ENCODE measurements at regions not wholly inside any gene's neighbourhood (a gene's known extent, or its start where the extent isn't known, plus 50 kb on each side); places are given as distances from the start of the nearest gene placed in this dataset.

DNA sequence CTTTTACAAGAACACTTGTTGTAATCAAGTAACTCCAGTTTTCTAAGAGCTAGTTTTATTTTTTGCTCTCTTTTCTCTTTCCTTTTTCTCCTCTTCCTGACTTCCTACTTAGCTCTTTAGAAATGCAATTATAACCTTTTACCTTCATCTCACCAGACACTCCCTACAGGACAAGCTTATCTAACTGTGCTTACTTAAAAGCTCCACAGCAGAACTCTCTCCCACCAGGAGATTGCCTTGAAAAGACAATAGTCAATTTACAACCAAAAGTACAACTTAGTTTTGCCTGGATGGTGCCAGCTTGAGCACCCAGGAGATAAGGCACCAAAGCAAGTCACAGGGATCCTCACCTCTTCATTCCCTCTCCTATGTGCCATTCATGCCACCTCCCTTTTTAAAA lies 573.8 kb upstream of the LMCD1 start:
- Mint-ChIP-seq H3K27me3 (ENCODE audit: unreplicated experiment) (peaks cover 2% of the 10 kb centered on the region), H3K9me3 (ENCODE audit: unreplicated experiment) (peaks cover 1% of the 10 kb centered on the region)
- TF ChIP-seq, protein P1, sequence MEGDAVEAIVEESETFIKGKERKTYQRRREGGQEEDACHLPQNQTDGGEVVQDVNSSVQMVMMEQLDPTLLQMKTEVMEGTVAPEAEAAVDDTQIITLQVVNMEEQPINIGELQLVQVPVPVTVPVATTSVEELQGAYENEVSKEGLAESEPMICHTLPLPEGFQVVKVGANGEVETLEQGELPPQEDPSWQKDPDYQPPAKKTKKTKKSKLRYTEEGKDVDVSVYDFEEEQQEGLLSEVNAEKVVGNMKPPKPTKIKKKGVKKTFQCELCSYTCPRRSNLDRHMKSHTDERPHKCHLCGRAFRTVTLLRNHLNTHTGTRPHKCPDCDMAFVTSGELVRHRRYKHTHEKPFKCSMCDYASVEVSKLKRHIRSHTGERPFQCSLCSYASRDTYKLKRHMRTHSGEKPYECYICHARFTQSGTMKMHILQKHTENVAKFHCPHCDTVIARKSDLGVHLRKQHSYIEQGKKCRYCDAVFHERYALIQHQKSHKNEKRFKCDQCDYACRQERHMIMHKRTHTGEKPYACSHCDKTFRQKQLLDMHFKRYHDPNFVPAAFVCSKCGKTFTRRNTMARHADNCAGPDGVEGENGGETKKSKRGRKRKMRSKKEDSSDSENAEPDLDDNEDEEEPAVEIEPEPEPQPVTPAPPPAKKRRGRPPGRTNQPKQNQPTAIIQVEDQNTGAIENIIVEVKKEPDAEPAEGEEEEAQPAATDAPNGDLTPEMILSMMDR (IDR thresholded peaks at IDR 0.05; ENCODE audit: partially characterized antibody, unreplicated experiment): no peak

DNA sequence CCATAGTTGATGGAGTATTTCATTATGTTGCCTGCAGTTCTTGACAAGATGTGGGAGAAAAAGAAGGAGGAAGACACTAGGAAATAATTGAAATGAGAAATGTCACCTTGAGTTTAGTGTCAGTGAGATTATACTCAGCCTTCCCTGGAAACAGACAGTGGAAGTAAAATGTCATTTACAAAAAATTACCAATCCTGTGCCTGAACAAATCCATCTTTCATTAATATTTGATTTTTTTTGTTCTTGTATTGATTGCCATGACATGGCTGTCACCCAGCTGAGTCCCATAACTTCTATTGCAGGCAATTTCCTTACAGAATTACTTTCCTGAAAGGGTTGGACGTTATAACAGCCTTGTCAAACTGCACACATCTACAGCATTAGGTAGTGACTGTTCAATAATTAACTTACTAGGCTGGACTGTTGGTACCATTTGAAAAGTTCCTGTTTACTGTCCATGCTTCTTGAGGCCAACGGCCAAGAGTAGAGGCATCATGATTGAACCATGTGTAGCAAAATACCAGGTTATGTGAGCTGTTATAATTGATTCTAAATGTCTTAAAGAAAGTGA lies 572.2 kb upstream of the LMCD1 start:
- no peak for DNase-seq
- no peaks in the 10 kb centered on the region for H3K4me1 Mint-ChIP-seq (ENCODE audit: low read depth, unreplicated experiment)
- peaks cover 1% of the 10 kb centered on the region for H3K9me3 Mint-ChIP-seq (ENCODE audit: unreplicated experiment)
- H3K27me3 Mint-ChIP-seq (ENCODE audit: unreplicated experiment): peaks cover 2% of the 10 kb centered on the region
- no peaks in the 10 kb centered on the region for H3K36me3 Mint-ChIP-seq (ENCODE audit: unreplicated experiment)
- no peak overlapping the region for H3K4me3 Mint-ChIP-seq (ENCODE audit: unreplicated experiment)
- TF ChIP-seq, protein P1 (IDR thresholded peaks at IDR 0.05; ENCODE audit: partially characterized antibody, unreplicated experiment): no peak
- H3K27ac Mint-ChIP-seq (ENCODE audit: unreplicated experiment): no peak overlapping the region

More for the DNA sequence above, 573.8 kb upstream of the LMCD1 start:
- Mint-ChIP-seq H3K36me3 (ENCODE audit: unreplicated experiment) (no peaks in the 10 kb centered on the region), H3K27ac (ENCODE audit: unreplicated experiment) (no peak overlapping the region), H3K4me3 (ENCODE audit: unreplicated experiment) (no peak overlapping the region), H3K4me1 (ENCODE audit: low read depth, unreplicated experiment) (no peaks in the 10 kb centered on the region)
- DNase-seq: no peak

DNA sequence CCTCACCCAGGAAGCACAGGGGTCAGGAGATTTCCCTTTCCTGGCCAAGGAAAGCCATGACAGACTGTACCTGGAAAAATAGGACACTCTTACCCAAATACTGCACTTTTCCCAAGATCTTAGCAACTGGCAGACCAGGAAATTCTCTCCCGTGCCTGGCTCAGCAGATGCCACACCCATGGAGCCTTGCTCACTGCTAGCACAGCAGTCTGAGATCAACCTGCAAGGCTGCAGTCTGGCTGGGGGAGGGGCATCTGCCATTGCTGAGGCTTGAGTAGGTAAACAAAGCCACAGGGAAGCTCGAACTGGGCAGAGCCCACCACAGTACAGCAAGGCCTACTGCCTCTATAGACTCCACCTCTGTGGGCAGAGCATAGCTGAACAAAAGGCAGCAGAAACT lies 567.3 kb upstream of the LMCD1 start:
- Mint-ChIP-seq H3K9me3 (ENCODE audit: unreplicated experiment) (peaks cover 2% of the 10 kb centered on the region), H3K27me3 (ENCODE audit: unreplicated experiment) (peaks cover 4% of the 10 kb centered on the region), H3K4me3 (ENCODE audit: unreplicated experiment) (no peak overlapping the region), H3K27ac (ENCODE audit: unreplicated experiment) (no peak overlapping the region), H3K36me3 (ENCODE audit: unreplicated experiment) (no peaks in the 10 kb centered on the region), H3K4me1 (ENCODE audit: low read depth, unreplicated experiment) (no peaks in the 10 kb centered on the region)
- no peak for DNase-seq
- TF ChIP-seq, protein P1 (IDR thresholded peaks at IDR 0.05; ENCODE audit: partially characterized antibody, unreplicated experiment): no peak

DNA sequence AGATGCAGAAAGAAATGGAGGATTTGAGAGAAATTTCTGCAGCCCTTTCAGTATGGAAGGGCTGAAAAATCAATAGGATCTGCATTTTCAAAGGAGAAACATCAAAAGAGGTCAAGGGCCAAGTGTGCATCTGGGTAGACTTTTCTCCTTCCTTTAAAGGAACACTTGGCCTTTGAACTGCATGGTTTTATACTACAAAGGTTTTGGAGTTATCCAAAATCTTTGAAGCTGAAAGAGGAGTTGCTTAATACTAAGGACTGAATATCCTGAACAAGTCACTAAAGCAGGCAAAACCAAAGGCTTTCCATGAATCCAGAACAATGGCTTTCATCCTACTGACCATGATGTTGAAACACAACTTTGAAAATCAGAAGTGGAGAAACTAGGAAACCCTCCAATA lies 553.7 kb upstream of the LMCD1 start:
- no peaks in the 10 kb centered on the region for H3K4me1 Mint-ChIP-seq (ENCODE audit: low read depth, unreplicated experiment)
- TF ChIP-seq, protein P1 (IDR thresholded peaks at IDR 0.05; ENCODE audit: partially characterized antibody, unreplicated experiment): no peak
- H3K4me3 Mint-ChIP-seq (ENCODE audit: unreplicated experiment): no peak overlapping the region
- H3K9me3 Mint-ChIP-seq (ENCODE audit: unreplicated experiment): no peaks in the 10 kb centered on the region
- no peaks in the 10 kb centered on the region for H3K36me3 Mint-ChIP-seq (ENCODE audit: unreplicated experiment)
- DNase-seq: no peak
- H3K27ac Mint-ChIP-seq (ENCODE audit: unreplicated experiment): no peak overlapping the region
- no peaks in the 10 kb centered on the region for H3K27me3 Mint-ChIP-seq (ENCODE audit: unreplicated experiment)

DNA sequence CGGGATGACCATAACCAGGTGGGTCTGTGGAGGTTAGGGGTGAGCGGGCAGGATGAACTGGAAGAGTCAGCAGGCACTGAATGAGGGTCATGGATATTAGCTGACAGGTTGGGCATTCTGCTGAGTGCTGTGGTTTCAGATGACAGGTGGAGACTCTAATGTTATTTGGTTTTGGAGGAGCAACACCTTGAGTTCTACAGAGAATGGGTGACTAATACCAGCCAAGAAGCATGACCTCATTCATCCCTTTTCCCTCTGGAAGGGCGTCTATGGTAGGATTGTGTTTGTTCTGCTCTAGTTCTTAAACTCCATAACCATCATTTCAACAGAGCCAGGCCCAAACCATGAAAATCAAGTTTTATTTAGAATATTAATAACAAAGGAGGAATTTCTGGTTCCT lies 550.7 kb upstream of the LMCD1 start:
- H3K9me3 Mint-ChIP-seq (ENCODE audit: unreplicated experiment): no peaks in the 10 kb centered on the region
- H3K36me3 Mint-ChIP-seq (ENCODE audit: unreplicated experiment): no peaks in the 10 kb centered on the region
- no peaks in the 10 kb centered on the region for H3K4me1 Mint-ChIP-seq (ENCODE audit: low read depth, unreplicated experiment)
- H3K4me3 Mint-ChIP-seq (ENCODE audit: unreplicated experiment): no peak overlapping the region
- no peak overlapping the region for H3K27ac Mint-ChIP-seq (ENCODE audit: unreplicated experiment)
- H3K27me3 Mint-ChIP-seq (ENCODE audit: unreplicated experiment): no peaks in the 10 kb centered on the region
- TF ChIP-seq, protein P1 (IDR thresholded peaks at IDR 0.05; ENCODE audit: partially characterized antibody, unreplicated experiment): no peak
- no peak for DNase-seq
